22Rv1 (cell line): ENCODE measurements at regions not wholly inside any gene's neighbourhood (a gene's known extent, or its start where the extent isn't known, plus 50 kb on each side); places are given as distances from the start of the nearest gene placed in this dataset.

Source experiments
- CTCF ChIP-seq: fragments of 450-650 bp; IDR thresholded peaks from 2 replicates; pipeline ENCODE4 v1.5.1; 2017; ENCODE audit warnings: mild to moderate bottlenecking
- ZFX ChIP-seq: fragments of 450-650 bp; IDR thresholded peaks from 2 replicates; pipeline ENCODE4 v1.6.1; 2017; ENCODE audit warnings: antibody characterized with exemption, borderline replicate concordance

- TF ChIP-seq CTCF (no peak), ZFX (no peak)
These were observed 57.8 kb downstream of the OR2B2 start for GRCh38 chr6:27854421-27854820.
